A673 (cell line): ENCODE measurements at regions not wholly inside any gene's neighbourhood (a gene's known extent, or its start where the extent isn't known, plus 50 kb on each side); places are given as distances from the start of the nearest gene placed in this dataset.

Experiments used
- EZH2 ChIP-seq: fragments of 200-600 bp; sonication (generic); IDR thresholded peaks from 2 replicates; pipeline ENCODE4 v1.6.1; 2017; ENCODE audit warnings: borderline replicate concordance, low read depth, mild to moderate bottlenecking, mixed read lengths, antibody characterized with exemption, low read length; ENCODE audit not compliant: poor library complexity, severe bottlenecking
- TF ChIP-seq, protein P1 (sequence below): fragments of 300-800, 200-600 bp; sonication (generic); conservative IDR thresholded peaks from 2 replicates; pipeline ENCODE4 v1.5.1; 2017; ENCODE audit warnings: low read depth, mild to moderate bottlenecking, antibody characterized with exemption, low read length, moderate library complexity, mixed read lengths

DNA sequence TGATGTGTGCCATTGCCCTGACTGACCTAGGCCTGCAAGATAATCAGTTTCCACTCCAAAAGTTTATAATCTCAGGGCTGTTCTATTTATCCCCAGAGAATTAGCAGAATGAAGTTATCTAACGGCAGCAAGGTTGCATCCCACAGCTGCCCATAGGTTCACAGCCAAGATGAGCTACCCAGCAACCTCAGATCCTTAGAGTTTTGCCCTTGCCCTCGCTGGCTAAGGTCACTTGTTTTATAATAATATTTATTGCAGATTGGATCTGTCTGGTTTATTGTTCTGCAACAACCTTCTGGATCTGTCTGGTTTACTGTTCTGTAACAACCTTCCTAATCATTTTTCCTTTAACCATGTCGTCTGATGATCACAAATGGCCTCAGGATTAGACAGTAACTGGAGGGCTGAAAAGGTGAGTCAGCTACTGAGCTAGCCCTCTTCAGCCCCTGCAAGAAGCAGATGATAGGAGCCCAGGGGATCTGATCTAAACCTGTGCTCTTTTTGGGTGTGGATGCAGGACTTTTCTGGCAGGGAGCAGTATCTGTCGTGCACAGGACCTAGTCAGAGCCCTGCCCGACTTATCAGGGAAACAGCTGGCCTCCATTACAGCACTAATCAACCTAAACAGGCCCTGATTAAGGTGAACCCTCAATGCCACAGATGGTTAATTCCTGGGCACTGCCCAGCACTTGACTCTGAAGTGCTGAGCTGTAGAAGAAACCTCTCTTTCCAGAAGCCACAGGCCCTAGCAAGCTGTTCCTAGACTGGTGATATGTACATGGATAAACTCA, 642.9 kb upstream of the KIRREL3 start:
- TF ChIP-seq, protein P1, sequence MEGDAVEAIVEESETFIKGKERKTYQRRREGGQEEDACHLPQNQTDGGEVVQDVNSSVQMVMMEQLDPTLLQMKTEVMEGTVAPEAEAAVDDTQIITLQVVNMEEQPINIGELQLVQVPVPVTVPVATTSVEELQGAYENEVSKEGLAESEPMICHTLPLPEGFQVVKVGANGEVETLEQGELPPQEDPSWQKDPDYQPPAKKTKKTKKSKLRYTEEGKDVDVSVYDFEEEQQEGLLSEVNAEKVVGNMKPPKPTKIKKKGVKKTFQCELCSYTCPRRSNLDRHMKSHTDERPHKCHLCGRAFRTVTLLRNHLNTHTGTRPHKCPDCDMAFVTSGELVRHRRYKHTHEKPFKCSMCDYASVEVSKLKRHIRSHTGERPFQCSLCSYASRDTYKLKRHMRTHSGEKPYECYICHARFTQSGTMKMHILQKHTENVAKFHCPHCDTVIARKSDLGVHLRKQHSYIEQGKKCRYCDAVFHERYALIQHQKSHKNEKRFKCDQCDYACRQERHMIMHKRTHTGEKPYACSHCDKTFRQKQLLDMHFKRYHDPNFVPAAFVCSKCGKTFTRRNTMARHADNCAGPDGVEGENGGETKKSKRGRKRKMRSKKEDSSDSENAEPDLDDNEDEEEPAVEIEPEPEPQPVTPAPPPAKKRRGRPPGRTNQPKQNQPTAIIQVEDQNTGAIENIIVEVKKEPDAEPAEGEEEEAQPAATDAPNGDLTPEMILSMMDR: no peak
- TF ChIP-seq EZH2: no peak
